ENCODE measurements at regions not wholly inside any gene's neighbourhood (a gene's known extent, or its start where the extent isn't known, plus 50 kb on each side); places are given as distances from the start of the nearest gene placed in this dataset.

- no peak overlapping the region for H3K23ac ChIP-seq (ENCODE audit: low read length in 2 of 2)
- no peaks in the 10 kb centered on the region for H3K9me3 ChIP-seq (ENCODE audit: control insufficient read depth, low read length)
- WGBS, result 66% methylated on average over 8 of the region's 9 CpGs
Measured at GRCh38 chr15:59862191-59863155, 141.6 kb upstream of the FOXB1 start.

GRCh38 chr15:59847968-59848367, 156.1 kb upstream of the FOXB1 start:
- Histone ChIP-seq H4K8ac (ENCODE audit: low read length) (no peak overlapping the region), H3K14ac (ENCODE audit: low read length in 2 of 2) (no peak overlapping the region), H2AFZ (ENCODE audit: low read depth, low read length) (no peak overlapping the region), H3K4me3 (ENCODE audit: insufficient read depth in 1 of 2, low read depth in 1 of 2, low read length in 2 of 2) (no peak overlapping the region), H3K18ac (ENCODE audit: low read depth in 1 of 2, low read length in 2 of 2) (no peak overlapping the region), H3K9me3 (ENCODE audit: control insufficient read depth, low read length) (no peaks in the 10 kb centered on the region), H4K91ac (ENCODE audit: low read length) (no peak overlapping the region), H3K27me3 (ENCODE audit: control insufficient read depth in 1 of 2, insufficient read depth in 1 of 2, low read length in 2 of 2) (peaks cover 12 to 32% of the 10 kb centered on the region in 2 experiments), H3K4ac (ENCODE audit: low read depth in 1 of 2, low read length in 2 of 2) (no peak overlapping the region), H3K27ac (ENCODE audit: low read length, poor library complexity, severe bottlenecking) (no peak overlapping the region), H3K36me3 (ENCODE audit: control insufficient read depth in 1 of 2, insufficient read depth in 2 of 2, low read depth in 1 of 2, low read length in 2 of 2) (no peaks in the 10 kb centered on the region), H2BK15ac (ENCODE audit: low read depth, poor library complexity, severe bottlenecking) (no peak overlapping the region), H2BK5ac (ENCODE audit: low read depth, low read length, poor library complexity, severe bottlenecking) (no peak overlapping the region), H3K4me2 (ENCODE audit: low read length, poor library complexity, severe bottlenecking) (no peak overlapping the region), H3K4me1 (ENCODE audit: control insufficient read depth, insufficient read depth, low read depth, low read length) (no peaks in the 10 kb centered on the region), H2BK120ac (ENCODE audit: low read depth, low read length) (no peak overlapping the region), H2AK5ac (ENCODE audit: low read length, severe bottlenecking) (no peak overlapping the region), H2BK12ac (ENCODE audit: low read length in 2 of 2) (no peak overlapping the region), H3K79me1 (replicated peaks; ENCODE audit: low read length, poor library complexity, severe bottlenecking) (no peaks in the 10 kb centered on the region), H3K23ac (ENCODE audit: low read length in 2 of 2) (no peak overlapping the region), H3K9ac (ENCODE audit: low read length) (no peak overlapping the region)
- no peak for DNase-seq
- WGBS, result 80% methylated on average over 3 of the region's 3 CpGs

More at GRCh38 chr15:59862191-59863155, 141.6 kb upstream of the FOXB1 start:
- no peaks in the 10 kb centered on the region for H3K79me1 ChIP-seq (replicated peaks; ENCODE audit: low read length, poor library complexity, severe bottlenecking)
- H3K36me3 ChIP-seq (ENCODE audit: control insufficient read depth in 1 of 2, insufficient read depth in 2 of 2, low read depth in 1 of 2, low read length in 2 of 2), result no peaks in the 10 kb centered on the region
- no peak overlapping the region for H2BK120ac ChIP-seq (ENCODE audit: low read depth, low read length)
- no peak for DNase-seq
- no peak overlapping the region for H2AFZ ChIP-seq (ENCODE audit: low read depth, low read length)
- no peak overlapping the region for H3K4me3 ChIP-seq (ENCODE audit: insufficient read depth in 1 of 2, low read depth in 1 of 2, low read length in 2 of 2)
- H3K4ac ChIP-seq (ENCODE audit: low read depth in 1 of 2, low read length in 2 of 2), result no peak overlapping the region
- no peak overlapping the region for H2BK15ac ChIP-seq (ENCODE audit: low read depth, poor library complexity, severe bottlenecking)
- no peak overlapping the region for H4K91ac ChIP-seq (ENCODE audit: low read length)
- no peak overlapping the region for H3K4me2 ChIP-seq (ENCODE audit: low read length, poor library complexity, severe bottlenecking)
- H3K27ac ChIP-seq (ENCODE audit: low read length, poor library complexity, severe bottlenecking), result no peak overlapping the region
- no peak overlapping the region for H3K14ac ChIP-seq (ENCODE audit: low read length in 2 of 2)
- H2BK12ac ChIP-seq (ENCODE audit: low read length in 2 of 2), result no peak overlapping the region
- H3K27me3 ChIP-seq (ENCODE audit: control insufficient read depth in 1 of 2, insufficient read depth in 1 of 2, low read length in 2 of 2), result peaks cover 0 to 6% of the 10 kb centered on the region in 2 experiments
- no peak overlapping the region for H2AK5ac ChIP-seq (ENCODE audit: low read length, severe bottlenecking)
- H3K4me1 ChIP-seq (ENCODE audit: control insufficient read depth, insufficient read depth, low read depth, low read length), result no peaks in the 10 kb centered on the region
- H3K9ac ChIP-seq (ENCODE audit: low read length), result no peak overlapping the region
- no peak overlapping the region for H2BK5ac ChIP-seq (ENCODE audit: low read depth, low read length, poor library complexity, severe bottlenecking)
- no peak overlapping the region for H3K18ac ChIP-seq (ENCODE audit: low read depth in 1 of 2, low read length in 2 of 2)
- no peak overlapping the region for H4K8ac ChIP-seq (ENCODE audit: low read length)

GRCh38 chr15:59845942-59846499, 156.9 kb upstream of the BNIP2 start:
- no peak overlapping the region for H2BK15ac ChIP-seq (ENCODE audit: low read depth, poor library complexity, severe bottlenecking)
- H3K27ac ChIP-seq (ENCODE audit: low read length, poor library complexity, severe bottlenecking), result no peak overlapping the region
- H3K9ac ChIP-seq (ENCODE audit: low read length), result no peak overlapping the region
- no peak overlapping the region for H3K4me2 ChIP-seq (ENCODE audit: low read length, poor library complexity, severe bottlenecking)
- peaks cover 15 to 31% of the 10 kb centered on the region in 2 experiments for H3K27me3 ChIP-seq (ENCODE audit: control insufficient read depth in 1 of 2, insufficient read depth in 1 of 2, low read length in 2 of 2)
- H3K14ac ChIP-seq (ENCODE audit: low read length in 2 of 2), result no peak overlapping the region
- H3K9me3 ChIP-seq (ENCODE audit: control insufficient read depth, low read length), result no peaks in the 10 kb centered on the region
- H3K18ac ChIP-seq (ENCODE audit: low read depth in 1 of 2, low read length in 2 of 2), result no peak overlapping the region
- no peak overlapping the region for H2BK5ac ChIP-seq (ENCODE audit: low read depth, low read length, poor library complexity, severe bottlenecking)
- H3K23ac ChIP-seq (ENCODE audit: low read length in 2 of 2), result no peak overlapping the region
- no peak overlapping the region for H2BK12ac ChIP-seq (ENCODE audit: low read length in 2 of 2)
- WGBS, result 84% methylated on average over 10 of the region's 10 CpGs
- H3K4me3 ChIP-seq (ENCODE audit: insufficient read depth in 1 of 2, low read depth in 1 of 2, low read length in 2 of 2), result no peak overlapping the region
- no peak overlapping the region for H4K91ac ChIP-seq (ENCODE audit: low read length)
- no peaks in the 10 kb centered on the region for H3K79me1 ChIP-seq (replicated peaks; ENCODE audit: low read length, poor library complexity, severe bottlenecking)
- H2AK5ac ChIP-seq (ENCODE audit: low read length, severe bottlenecking), result no peak overlapping the region
- no peak overlapping the region for H3K4ac ChIP-seq (ENCODE audit: low read depth in 1 of 2, low read length in 2 of 2)
- H2BK120ac ChIP-seq (ENCODE audit: low read depth, low read length), result no peak overlapping the region
- no peak overlapping the region for H2AFZ ChIP-seq (ENCODE audit: low read depth, low read length)
- no peak overlapping the region for H4K8ac ChIP-seq (ENCODE audit: low read length)
- no peaks in the 10 kb centered on the region for H3K36me3 ChIP-seq (ENCODE audit: control insufficient read depth in 1 of 2, insufficient read depth in 2 of 2, low read depth in 1 of 2, low read length in 2 of 2)
- no peaks in the 10 kb centered on the region for H3K4me1 ChIP-seq (ENCODE audit: control insufficient read depth, insufficient read depth, low read depth, low read length)
- no peak for DNase-seq

- Histone ChIP-seq H3K23ac (ENCODE audit: low read length in 2 of 2) (no peak overlapping the region), H3K9me3 (ENCODE audit: control insufficient read depth, low read length) (no peaks in the 10 kb centered on the region), H4K91ac (ENCODE audit: low read length) (no peak overlapping the region), H3K4me3 (ENCODE audit: insufficient read depth in 1 of 2, low read depth in 1 of 2, low read length in 2 of 2) (no peak overlapping the region), H2BK120ac (ENCODE audit: low read depth, low read length) (no peak overlapping the region), H3K4ac (ENCODE audit: low read depth in 1 of 2, low read length in 2 of 2) (no peak overlapping the region), H2BK12ac (ENCODE audit: low read length in 2 of 2) (no peak overlapping the region), H3K14ac (ENCODE audit: low read length in 2 of 2) (no peak overlapping the region), H3K4me2 (ENCODE audit: low read length, poor library complexity, severe bottlenecking) (no peak overlapping the region), H3K27ac (ENCODE audit: low read length, poor library complexity, severe bottlenecking) (no peak overlapping the region), H3K79me1 (replicated peaks; ENCODE audit: low read length, poor library complexity, severe bottlenecking) (no peaks in the 10 kb centered on the region), H3K18ac (ENCODE audit: low read depth in 1 of 2, low read length in 2 of 2) (no peak overlapping the region), H3K9ac (ENCODE audit: low read length) (no peak overlapping the region), H2BK15ac (ENCODE audit: low read depth, poor library complexity, severe bottlenecking) (no peak overlapping the region), H3K4me1 (ENCODE audit: control insufficient read depth, insufficient read depth, low read depth, low read length) (no peaks in the 10 kb centered on the region), H2AK5ac (ENCODE audit: low read length, severe bottlenecking) (no peak overlapping the region), H2AFZ (ENCODE audit: low read depth, low read length) (no peak overlapping the region), H2BK5ac (ENCODE audit: low read depth, low read length, poor library complexity, severe bottlenecking) (no peak overlapping the region), H3K36me3 (ENCODE audit: control insufficient read depth in 1 of 2, insufficient read depth in 2 of 2, low read depth in 1 of 2, low read length in 2 of 2) (no peaks in the 10 kb centered on the region), H3K27me3 (ENCODE audit: control insufficient read depth in 1 of 2, insufficient read depth in 1 of 2, low read length in 2 of 2) (peaks cover 12 to 18% of the 10 kb centered on the region in 2 experiments), H4K8ac (ENCODE audit: low read length) (no peak overlapping the region)
- DNase-seq, result no peak
- 60% methylated on average over 4 of the region's 4 CpGs for WGBS
Measured at GRCh38 chr15:59843609-59844008, 154.5 kb upstream of the BNIP2 start.
